AG08396 (cell line): ENCODE measurements at regions not wholly inside any gene's neighbourhood (a gene's known extent, or its start where the extent isn't known, plus 50 kb on each side); places are given as distances from the start of the nearest gene placed in this dataset.

ENCODE experiments used
- DNase-seq: peaks from one replicate; pipeline ENCODE4 v3.0.0; 2012; ENCODE audit warnings: low spot score, mixed read lengths

DNA sequence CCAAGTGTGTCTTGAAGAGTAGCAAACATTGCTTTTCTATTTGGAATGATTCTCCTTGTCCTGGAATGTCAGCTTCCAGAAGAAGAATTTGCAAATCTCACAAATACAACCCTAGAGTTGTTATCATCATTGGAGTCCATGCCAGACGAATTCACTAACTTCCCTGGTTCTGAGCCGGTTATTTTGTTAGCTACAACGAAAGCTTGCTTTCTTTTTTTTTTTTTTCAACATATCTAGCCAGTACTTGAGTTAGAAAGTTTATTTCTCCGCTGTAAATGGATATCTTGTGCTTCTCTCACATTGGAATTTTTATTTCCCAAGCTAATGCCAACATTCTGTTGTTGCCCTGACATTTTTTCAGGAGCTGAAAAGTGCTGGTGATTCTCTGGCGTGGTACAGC lies 138.1 kb upstream of the POM121L12 start:
- DNase-seq = no peak

DNA sequence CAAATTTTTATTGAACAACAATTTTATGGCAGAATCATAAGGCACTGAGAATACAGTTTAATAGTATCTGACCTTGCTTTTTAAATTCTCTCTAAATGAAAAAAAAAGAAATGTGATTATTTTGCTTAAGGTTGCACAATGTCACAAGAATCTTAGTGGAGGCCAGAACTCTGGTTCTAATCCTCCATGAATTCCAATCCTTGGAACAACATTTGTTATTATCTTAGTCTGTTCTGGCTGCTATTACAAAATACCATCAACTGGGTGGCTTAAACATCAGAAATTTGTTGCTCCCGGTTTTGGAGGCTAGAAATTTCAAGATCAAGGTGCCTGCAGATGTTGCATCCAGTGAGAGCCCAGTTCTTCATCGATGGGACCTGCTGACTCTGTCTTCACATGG lies 158.2 kb upstream of the POM121L12 start:
- DNase-seq = no peak

DNA sequence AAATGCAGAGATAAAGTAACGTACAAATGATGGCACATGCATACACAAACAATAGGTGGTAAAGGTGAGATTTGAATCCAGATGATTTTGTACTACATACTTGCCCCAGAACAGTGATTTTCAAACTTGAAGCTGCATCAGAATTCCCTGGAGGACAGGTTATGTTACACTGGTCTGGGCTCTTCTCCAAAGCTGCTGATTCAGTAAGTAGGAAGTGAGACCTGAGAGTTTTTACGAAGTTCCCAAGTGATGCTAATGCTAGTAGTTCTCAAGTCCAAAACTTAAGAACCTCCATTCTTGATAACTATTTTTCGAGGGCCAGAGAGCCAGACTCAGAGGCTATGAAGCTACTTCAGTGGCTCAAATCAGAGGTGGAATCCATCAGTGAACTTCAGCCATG lies 159.0 kb upstream of the POM121L12 start:
- no peak for DNase-seq

DNA sequence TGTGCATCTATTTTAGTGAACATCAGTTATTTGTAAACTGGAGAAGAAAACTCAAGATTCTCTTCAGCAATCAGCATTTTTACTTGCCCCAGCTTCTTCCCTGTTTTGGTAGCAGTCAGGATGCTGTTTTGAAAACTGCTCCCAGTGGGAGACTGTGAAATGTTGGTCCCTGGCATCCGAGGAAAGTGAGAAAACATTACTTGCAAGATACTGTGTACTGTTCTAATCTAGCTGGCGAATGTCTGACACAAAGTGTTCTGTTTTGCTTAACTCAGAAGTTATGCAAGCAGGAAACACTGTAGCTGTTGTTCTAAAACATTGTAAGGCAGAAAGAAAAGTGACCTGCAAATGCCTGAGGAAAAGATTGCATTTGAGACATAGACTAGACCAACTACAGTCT lies 171.8 kb upstream of the POM121L12 start:
- DNase-seq = no peak

DNA sequence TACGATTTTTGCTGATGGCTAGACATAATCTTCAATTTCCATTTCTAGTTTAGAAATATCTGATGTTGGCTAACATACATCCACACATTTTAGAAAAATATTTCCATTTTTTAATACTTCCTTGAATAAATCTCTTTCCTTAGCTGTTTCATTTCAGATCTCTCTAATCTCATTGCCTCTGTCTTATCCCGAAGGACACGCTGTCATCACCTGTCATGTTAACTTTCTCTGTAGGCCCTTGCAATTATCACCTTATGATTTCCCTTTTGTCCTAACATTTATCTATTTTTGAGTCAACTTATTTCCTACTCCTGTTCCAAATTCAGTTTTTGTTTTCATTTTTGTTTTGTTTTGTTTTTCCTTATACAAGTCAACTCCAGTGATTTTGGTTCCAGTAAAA lies 173.1 kb upstream of the POM121L12 start:
- DNase-seq = no peak

DNA sequence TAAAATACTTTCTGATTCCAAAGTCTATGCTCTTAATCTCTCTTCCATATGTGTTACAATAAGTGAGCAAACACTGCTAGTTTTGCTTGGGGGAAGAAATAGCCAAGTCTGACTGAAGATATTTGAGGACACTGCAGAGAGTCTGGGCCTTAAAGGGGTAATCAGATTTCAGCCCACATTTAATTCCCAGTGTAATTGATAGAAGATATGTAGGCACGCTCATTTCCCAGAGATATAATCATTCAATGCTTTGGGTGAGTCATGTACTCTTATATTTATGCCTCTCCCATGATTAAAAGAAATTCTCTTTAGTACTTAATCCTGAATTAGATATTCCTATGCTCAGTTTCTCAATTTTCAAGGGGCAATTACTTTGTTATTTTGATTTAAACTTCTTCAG lies 178.1 kb upstream of the POM121L12 start:
- no peak for DNase-seq

DNA sequence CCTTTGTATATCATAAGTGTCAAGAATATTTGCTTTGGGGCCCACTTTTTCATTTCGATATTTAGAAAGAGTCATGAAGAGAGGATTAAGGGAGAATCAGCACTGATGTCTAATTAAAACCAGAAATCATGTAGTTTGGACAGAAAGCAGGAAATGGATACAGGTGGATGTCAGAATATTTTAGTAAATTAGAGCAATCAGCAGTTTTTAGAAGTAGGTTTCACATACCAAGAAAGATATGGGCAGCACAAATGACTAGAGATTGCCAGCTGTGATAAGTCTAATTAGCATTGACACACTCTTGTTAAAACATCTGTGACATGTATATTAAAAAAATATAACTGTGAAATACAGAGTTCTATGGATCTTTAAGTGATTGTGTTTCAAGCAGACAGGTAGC lies 180.8 kb upstream of the POM121L12 start:
- DNase-seq = no peak

DNA sequence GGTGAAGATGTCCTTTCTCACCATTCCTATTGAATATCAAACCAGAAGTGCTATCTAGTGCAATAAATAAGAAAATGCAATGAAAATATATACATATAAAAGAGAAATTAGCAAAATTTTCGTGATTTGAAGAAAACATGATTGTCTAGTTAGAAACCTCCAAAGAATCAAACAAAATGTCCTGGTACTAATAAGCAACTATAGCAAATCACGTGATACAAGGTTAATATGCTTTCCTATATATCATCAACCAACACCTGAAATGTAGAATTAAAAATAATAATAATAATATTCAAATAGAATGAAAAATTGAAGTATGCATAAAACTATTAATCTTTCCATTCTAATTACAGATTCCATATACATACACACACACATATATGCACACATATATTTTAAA lies 183.9 kb upstream of the POM121L12 start:
- DNase-seq = no peak

DNA sequence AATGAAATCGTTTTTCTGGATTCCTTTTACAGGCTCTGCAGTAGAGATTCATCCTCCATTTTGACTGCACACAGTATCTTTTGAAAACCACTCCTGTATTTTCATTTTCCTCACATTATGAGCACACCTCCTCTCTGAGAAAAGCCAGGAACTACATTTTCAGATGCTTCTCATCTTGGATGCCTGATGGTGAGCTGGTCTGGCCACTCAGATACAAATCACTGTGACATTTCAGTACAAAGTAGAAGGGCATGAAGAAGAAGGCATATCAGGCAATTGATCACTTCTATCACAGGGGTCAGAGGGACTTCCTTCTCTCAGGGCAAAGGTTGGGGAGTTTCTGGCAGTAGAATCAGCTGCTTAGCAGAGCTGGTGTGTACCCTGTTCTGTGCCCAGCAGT lies 192.0 kb upstream of the POM121L12 start:
- no peak for DNase-seq

DNA sequence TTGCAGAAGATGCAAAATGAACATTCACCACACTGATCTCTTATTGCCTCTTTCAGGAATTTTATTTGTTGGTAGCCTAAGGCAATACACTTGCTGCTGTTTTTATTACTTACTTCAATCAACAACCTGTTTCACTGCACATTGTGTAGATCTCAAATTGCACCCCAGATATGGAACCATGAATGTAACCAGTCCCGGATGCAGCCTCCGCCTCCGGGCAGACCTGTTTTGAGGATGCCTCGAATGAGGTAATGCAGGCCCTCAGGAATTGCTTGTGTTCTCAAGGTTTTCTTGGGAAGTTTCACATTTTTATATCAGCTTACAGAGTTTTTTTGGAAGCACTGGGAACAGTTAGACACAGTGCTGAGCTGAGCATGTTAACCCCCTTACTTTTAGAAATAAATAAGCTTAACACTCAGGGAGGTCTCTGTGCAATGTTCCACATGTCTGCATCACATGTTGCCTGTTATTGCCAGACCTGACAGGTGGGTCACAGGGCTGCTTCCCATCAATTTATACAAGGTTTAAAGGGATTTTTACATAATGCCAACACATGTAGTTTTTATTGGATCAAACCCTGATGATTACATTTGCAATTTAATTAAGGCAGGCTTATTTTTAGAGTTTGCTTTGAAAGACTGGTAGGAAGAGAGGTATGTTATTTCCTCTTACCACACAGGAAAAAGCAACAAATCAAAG lies 193.1 kb upstream of the POM121L12 start:
- no peak for DNase-seq

DNA sequence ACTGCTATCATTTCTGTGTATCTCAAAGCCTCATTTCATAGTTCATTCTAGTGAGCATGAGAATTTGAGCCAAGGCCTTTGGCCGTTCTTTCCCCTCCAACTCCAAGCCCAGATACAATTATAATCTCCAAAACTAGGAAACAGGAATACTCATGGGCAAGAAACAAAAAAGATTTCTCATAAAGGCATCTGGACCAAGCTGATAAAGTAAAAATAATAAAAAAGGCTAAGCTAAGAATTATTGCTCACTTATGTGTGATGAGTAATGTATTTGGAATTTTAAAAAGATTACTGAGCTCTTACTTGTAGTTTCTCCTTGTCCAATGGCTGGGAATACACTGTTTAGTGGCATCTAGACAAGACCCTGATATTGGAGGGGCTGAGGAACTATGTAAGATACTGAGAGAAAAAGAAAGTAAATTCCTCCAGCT lies 196.4 kb upstream of the POM121L12 start:
- no peak for DNase-seq

DNA sequence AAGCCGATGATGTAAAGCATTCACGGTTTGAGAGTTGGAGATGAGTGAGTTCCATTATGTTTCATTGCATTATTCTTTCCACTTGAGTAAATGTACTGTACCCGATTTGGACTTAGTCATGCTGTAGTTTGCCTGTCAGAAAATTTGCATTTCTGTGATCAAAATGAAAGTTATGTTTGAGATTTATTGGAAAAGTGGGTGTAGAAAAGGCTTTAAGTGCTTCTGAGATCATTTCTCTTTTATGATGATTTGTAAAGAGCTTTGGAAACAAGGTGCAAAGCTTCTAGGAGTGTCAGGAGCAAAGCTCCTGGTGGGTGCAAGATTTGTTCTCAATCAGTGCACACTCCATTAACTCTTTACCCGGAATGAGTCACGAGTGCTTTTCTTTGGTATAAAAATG lies 204.1 kb upstream of the POM121L12 start:
- DNase-seq = no peak

DNA sequence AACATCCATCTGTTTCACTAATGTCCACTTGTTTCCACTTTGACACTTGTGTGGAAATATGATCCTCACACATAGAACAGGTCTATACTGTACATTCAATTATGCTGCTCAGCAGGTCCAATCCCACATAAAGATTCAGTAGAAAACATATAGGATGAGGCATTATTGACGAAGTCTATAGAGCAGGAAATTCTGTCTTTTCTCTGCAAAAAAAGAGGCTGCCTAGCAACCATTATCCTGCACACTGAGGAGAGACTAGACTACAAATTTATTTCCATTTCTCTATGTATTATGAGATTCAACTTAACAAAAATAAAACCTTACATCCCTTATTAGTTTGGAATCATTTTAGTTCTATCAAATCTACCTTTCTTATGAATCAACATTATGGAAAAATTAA lies 204.6 kb upstream of the POM121L12 start:
- DNase-seq = no peak

DNA sequence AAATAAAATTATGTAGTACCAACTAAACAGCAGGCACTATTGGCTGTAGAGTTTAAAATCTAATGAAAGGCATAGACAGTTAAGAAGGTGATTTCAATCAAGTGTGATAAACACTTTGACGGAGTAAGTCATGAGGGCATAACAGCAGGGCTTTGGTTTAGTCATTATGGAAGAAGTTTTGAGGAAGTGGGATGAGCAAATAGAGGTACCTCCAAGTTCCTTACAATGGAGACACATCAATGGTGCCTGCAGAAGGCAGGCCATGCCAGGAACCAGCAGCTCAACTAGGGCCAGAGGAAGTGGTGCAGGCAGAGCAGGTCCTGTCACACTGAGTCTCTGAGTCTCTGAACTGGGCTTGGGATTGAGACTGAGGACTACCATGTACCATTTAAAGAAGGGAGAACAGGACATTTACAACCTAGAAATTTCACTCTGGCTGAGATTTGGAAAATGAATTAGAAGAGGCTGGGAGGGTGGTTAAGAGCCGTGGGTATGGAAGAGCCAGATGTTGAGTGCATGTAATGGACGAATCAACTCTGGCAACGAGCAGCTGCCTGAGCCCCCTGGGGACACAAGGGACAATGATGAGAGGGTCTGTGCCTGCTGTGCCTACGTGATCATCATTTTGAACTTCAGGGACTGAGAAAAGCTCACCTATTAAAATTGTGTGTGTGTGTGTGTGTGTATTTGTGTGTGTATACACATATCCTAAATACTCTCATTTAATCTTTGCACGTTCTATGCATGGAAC lies 208.7 kb upstream of the POM121L12 start:
- no peak for DNase-seq

DNA sequence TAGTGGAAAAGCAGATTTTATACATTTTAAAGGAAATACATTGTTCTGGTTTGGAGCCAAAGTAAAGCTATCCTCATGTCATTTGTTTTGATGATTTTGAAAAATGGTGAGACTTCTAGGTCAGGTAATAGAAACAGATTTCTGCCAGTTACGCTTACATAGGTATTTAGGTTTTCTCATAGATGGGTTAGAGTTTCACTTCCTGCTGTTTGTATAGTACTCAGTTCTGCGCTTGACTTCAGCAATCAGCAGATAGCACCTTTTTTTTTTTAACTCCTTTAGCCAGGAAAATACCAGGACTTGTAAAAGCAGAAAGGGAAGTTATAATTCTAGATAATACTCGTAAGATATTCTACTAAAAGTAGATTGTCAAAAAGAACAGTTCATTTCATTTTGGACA lies 209.8 kb upstream of the POM121L12 start:
- no peak for DNase-seq

DNA sequence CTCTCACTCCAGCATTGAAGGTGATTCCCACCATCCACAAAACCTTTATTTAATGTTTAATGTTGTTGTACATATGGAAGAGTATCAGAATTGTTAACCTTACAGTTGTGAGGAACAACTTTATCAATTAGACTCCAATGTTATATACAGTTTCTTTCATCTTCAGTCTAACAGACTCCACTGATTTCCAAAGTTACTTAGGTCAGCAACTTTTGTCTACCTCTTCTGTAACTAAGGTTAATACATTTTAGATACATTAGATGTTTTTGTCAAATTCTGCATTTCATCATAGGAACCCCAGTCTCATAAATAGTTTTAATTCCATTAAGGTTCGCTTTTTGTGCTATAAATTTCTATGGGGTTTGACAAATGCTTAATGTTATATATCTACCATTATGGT lies 223.9 kb upstream of the POM121L12 start:
- DNase-seq = no peak

DNA sequence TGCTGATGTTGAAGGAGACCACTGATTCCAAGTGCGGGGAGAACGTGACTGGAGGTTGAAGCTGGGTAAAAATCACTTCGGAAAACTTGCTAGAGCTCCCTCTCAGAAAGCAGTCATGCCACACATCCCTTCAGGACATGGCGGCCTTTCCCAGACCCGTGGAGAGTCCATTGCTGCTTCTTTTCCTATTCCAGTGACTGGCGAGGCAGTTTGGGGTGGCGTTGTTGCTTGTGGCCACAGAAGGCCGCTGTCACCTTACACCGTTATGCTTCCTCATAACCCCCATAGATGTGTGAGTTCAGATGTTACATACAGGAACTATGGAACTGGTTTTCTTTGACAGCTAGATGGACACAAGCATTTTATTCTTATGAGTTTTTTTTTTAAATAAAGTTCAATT lies 235.6 kb upstream of the POM121L12 start:
- no peak for DNase-seq

DNA sequence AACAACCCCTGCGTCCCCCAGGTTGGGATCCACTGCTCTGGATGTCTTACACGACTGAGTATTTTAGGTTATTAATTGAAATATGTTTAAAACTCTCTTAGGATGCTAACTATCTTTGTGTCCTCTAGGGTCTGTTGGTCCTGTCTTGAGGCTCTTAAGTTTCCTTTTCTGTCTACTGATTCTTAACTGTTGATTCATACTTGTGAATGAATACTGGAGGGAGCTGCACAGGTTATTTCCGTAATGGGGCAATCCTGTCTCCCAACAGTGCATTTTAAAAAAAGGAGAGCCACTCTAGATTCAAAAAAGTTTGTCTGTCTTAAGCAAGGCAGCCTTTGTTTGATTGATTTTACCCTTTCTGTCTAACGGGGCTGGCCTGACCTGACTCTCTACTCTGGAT lies 237.6 kb upstream of the POM121L12 start:
- no peak for DNase-seq

DNA sequence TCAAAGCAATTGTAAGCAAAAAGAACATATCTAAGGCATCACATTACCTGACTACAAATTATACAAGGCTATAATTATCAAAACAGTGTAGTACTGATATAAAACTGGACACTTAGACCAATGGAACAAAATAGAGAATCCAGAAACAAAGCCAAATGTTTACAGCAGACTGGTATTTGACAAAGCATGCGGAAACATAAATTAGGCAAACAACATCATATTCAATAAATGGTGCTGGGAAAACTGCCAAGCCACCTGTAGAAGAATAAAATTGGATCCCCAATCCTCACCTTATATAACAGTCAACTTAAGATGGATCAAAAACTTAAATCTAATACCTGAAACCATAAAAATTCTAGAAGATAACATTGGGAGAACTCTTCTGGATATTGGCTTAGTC lies 240.8 kb upstream of the POM121L12 start:
- DNase-seq = no peak

DNA sequence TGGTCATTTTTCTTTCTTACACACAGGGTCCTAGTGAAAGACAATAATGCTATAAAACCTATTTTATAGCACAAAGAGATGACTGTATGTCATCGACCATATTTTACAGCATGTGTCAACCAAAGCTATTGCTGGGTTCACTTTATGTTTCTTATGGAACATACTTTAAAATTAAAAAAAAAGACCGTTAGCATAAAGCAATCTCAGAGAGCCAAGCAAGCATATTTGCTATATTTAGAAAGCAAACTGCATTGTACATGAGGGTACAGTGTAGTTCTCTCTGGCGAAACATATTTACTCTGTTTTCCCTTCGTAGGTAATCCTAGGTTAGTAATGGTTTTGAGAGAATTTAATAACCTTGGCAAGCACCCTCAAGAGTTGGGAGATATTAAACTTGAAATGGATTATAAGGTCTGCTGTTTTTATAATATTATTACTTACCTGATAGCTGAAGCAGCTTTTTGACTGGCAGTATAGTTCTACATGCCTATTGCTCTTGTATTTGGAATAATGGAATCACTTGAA lies 244.2 kb upstream of the POM121L12 start:
- DNase-seq = no peak

DNA sequence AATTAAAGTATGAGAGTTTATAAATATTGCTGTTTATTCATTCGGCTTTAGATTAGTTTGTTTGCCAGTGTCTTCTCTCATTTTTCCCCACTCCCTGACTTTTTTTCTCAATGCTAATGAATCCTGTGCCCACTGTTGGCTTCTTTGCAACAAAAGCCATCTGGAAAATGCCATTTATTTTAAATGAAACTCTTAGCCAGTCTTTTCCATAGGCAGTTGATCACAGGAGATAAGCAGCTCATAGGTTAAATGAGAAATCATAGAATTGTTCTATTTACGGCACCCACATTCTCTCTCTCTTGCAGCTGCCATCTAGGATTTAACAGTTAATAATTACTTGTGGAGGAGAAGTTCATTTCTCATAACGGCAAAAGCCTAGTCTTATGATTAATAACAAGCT lies 249.3 kb upstream of the POM121L12 start:
- DNase-seq = no peak

DNA sequence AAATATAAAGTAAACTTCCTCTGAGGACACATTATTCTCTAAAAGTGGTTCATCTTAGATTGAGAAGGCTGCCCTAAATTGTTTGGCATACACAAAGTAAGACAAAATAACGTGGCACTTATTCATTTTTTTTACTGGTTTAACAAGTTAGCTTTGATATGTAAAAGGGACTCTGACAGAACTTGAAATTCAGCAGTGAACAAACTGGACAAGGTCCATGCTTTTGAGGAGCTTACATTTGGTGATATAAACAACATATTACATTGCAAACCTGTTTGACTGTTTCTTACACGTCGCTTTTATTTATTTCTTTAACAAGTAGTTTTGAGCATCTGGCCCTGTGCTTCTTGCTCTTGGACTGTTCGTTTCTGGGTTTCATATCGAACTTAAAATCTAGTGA lies 253.1 kb upstream of the POM121L12 start:
- no peak for DNase-seq

DNA sequence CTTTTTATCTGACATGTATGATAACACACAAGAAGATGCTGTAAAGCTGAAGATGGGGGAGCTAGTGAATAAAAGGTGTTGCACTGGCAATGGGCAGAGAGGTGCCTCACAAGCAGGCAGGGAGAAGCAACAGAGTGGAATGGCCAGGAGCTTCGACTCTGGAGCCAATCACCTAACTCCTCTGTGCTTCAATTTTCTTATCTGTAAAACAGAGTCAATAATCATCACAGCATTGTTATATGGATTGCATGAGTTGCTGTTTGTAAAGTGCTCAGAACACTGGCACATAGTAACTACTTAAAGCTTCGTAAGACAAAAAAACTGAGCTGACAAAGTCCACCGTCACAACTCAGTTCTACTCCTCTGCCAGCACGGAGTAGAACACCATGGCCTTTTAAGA lies 254.2 kb upstream of the POM121L12 start:
- no peak for DNase-seq

DNA sequence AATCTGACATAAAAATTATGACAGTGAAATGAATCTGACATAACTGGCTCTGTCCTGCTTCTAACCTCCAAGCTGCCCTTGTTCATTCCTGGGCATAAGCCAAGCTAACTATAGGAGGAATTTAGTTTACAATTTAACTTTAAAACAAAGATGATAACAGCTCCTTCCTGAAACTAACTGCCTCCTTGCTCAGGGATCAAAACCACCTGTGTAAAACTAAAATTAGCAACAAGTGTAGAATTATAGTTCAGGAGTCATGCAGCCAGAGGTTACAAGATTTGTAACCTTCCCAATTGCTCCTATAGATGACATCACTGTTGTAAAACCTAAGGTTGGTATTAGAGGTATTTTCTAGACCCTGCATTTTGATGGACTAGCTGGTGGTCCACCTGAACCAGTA lies 256.4 kb upstream of the POM121L12 start:
- DNase-seq = no peak
